HG03442 (cell line): ENCODE measurements at regions not wholly inside any gene's neighbourhood (a gene's known extent, or its start where the extent isn't known, plus 50 kb on each side); places are given as distances from the start of the nearest gene placed in this dataset.
"Not testable (repeated sequence)": the region's sequence is repeated elsewhere in the genome, so short reads cannot be mapped to it uniquely, and the experiment has no call there.

Source experiments
- ATAC-seq: cut with Tn5 transposase; IDR thresholded peaks from one replicate; pipeline ENCODE4 v1.9.1; 2021; ENCODE audit warnings: mild to moderate bottlenecking, moderate library complexity; ENCODE audit not compliant: unreplicated experiment

DNA sequence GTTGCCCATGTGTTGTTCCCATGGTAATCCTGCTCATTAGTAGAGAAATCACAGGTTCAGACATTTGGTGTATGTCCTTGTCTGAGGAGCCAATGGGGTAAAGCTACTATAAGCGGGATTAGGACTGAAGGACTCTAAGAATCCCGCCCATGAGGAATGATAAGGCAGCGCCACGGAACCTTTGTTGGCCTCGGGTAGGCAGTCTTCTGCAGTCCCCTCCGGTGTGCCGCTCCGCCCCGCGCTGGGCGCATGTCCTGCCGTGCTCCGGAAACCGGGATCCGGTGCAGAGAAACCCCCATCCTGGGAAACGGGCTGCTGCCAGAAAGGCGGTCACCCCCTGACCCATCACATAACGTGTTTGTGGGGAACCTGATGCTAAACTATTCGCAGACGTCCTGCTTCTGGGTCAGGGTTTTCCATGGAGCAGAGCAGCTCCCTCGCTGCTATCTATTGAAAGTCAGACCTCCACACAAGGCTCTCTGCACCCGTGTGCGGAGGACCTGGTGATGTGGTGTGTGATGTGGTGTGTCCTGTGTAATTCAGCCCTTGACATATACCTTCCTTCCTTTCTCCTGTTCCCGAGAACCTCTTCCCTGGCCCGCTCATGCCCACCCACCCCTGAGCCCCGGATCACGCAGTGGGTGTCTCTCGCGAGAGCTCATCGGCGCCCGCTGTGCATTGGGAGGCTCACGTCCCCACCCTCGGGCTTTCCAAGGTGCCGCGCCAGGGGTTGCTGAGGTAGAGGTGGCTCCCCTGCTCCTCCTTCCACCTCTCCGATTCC is 220.8 kb upstream of the HSFY1 start:
- ATAC-seq, result not testable (repeated sequence)

DNA sequence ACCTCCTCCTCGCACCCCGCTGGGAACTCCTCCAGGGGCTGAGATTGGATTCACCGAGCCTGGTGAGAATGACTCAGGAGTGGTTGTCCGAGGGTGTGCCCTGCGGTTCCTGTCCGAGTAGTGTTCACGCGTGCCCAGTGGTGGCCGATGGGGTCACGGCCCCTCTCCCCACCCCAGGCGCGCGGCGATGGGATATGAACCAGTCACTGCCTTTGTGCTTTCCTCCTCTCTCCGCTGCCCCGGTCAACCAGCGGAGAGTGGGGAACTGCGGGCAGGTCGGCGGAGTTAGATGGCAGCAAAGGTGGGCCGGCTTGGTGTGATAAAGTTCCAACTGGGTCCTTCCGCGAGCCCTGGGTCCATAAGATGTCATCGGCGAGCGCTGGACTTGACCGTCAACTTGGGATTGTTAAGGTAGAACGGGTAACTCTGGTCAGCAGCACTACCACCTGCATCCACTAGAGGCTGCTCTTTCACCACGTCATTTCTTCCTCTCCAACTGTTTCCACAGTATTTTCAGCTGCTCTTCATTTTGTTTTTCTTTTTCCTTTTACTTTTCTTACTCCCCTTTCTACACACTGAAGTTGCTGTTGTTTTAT is 220.1 kb upstream of the HSFY1 start:
- ATAC-seq, result peak; percentile 78

DNA sequence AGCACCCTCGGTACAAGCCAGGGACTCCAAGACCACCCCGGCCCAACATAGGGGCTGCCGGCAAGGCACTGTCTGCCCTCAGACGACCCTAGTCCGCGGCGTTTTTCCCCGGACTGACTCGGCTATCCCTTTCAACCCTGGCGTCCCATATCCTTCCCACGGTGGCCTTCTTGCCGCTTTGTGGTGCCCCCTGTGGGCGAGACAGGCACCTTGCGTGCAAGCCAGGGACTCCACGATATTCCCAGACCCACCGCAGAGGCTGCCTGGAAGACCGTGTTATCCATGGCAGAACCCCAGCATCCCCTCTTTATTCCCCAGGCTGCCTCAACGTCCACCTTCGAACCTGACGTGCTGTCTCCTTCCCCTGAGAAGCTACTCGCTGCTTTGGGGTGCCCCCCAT is 204.0 kb upstream of the HSFY1 start:
- ATAC-seq, result not testable (repeated sequence)
